C4-2B (cell line): ENCODE measurements at regions not wholly inside any gene's neighbourhood (a gene's known extent, or its start where the extent isn't known, plus 50 kb on each side); places are given as distances from the start of the nearest gene placed in this dataset.

ENCODE experiments used
- CTCF ChIP-seq: fragments of 450-650 bp; conservative IDR thresholded peaks from 2 replicates; pipeline ENCODE4 v1.5.1; 2017; ENCODE audit warnings: mild to moderate bottlenecking
- ZFX ChIP-seq: fragments of 450-650 bp; IDR thresholded peaks from 2 replicates; pipeline ENCODE4 v1.6.1; 2017

- TF ChIP-seq CTCF: no peak
- TF ChIP-seq ZFX: no peak
Observed at GRCh38 chrX:109199726-109200125, 282.2 kb downstream of the GUCY2F start.
